ENCODE measurements at regions not wholly inside any gene's neighbourhood (a gene's known extent, or its start where the extent isn't known, plus 50 kb on each side); places are given as distances from the start of the nearest gene placed in this dataset.
A peak's percentile ranks its signal among the peaks of the same experiment; 100 is the strongest.
"Not testable (repeated sequence)": the region's sequence is repeated elsewhere in the genome, so short reads cannot be mapped to it uniquely, and the experiment has no call there.

DNA sequence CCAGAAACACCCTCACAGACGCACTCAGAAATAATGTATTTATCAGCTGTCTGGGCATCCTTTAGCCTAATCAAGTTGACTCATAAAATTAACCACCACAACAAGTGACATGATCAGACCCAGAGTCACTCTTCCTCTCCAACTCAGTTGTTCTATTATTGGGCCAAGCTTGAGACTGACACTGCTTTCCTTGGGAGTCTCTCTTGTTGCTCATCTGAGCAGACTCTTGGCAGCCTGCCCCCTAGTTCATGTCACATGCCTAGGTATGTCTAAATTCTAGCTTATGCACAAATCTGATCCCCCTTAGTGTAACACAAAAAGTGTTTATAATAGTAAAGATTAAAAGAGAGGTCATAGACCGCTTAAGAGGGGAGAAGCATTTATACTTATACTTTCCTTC lies 72.6 kb upstream of the ADAMTS3 start:
- Histone ChIP-seq H3K27ac (no peak overlapping the region), H3K9me3 (ENCODE audit: insufficient read depth, low read depth) (no peaks in the 10 kb centered on the region), H4K20me1 (ENCODE audit: insufficient read depth) (no peaks in the 10 kb centered on the region), H3K4me1 (replicated peaks; ENCODE audit: insufficient read depth) (no peaks in the 10 kb centered on the region), H3K4me2 (no peak overlapping the region), H3F3A (ENCODE audit: insufficient read depth, low read depth) (no peaks in the 10 kb centered on the region), H3K36me3 (ENCODE audit: low read depth) (no peaks in the 10 kb centered on the region), H3K9me2 (ENCODE audit: insufficient read depth) (no peaks in the 10 kb centered on the region), H3K27me3 (ENCODE audit: insufficient read depth, low read depth) (no peaks in the 10 kb centered on the region), H2AFZ (no peak overlapping the region), H3K79me2 (ENCODE audit: low read depth) (no peaks in the 10 kb centered on the region), H3K4me3 (no peak overlapping the region)
- CTCF ChIA-PET: no interaction called here
- no peak for TF ChIP-seq EZH2 (IDR thresholded peaks at IDR 0.05; ENCODE audit: low read depth)
- TF ChIP-seq, protein P1, sequence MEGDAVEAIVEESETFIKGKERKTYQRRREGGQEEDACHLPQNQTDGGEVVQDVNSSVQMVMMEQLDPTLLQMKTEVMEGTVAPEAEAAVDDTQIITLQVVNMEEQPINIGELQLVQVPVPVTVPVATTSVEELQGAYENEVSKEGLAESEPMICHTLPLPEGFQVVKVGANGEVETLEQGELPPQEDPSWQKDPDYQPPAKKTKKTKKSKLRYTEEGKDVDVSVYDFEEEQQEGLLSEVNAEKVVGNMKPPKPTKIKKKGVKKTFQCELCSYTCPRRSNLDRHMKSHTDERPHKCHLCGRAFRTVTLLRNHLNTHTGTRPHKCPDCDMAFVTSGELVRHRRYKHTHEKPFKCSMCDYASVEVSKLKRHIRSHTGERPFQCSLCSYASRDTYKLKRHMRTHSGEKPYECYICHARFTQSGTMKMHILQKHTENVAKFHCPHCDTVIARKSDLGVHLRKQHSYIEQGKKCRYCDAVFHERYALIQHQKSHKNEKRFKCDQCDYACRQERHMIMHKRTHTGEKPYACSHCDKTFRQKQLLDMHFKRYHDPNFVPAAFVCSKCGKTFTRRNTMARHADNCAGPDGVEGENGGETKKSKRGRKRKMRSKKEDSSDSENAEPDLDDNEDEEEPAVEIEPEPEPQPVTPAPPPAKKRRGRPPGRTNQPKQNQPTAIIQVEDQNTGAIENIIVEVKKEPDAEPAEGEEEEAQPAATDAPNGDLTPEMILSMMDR (conservative IDR thresholded peaks at IDR 0.05): no peak
- POLR2A ChIA-PET (ENCODE audit: unreplicated experiment): no interaction called here
- no peak for DNase-seq
- intact Hi-C loops (cut with micrococcal nuclease; ENCODE audit: unreplicated experiment): no loop called here
- BruUV-seq (replicated peaks): no TSS peak

GRCh38 chr4:72636866-72637265 lies 67.8 kb upstream of the ADAMTS3 start:
- intact Hi-C loops (cut with micrococcal nuclease; ENCODE audit: unreplicated experiment); CTCF ChIA-PET; H3K9me3 ChIP-seq (ENCODE audit: insufficient read depth, low read depth); H3K4me2 ChIP-seq; H3F3A ChIP-seq (ENCODE audit: insufficient read depth, low read depth); H3K36me3 ChIP-seq (ENCODE audit: low read depth); POLR2A ChIA-PET (ENCODE audit: unreplicated experiment); H3K4me3 ChIP-seq; BruUV-seq (replicated peaks); H3K9me2 ChIP-seq (ENCODE audit: insufficient read depth); H3K27me3 ChIP-seq (ENCODE audit: insufficient read depth, low read depth); H3K4me1 ChIP-seq (replicated peaks; ENCODE audit: insufficient read depth); DNase-seq; H3K79me2 ChIP-seq (ENCODE audit: low read depth); H3K27ac ChIP-seq; H2AFZ ChIP-seq; H4K20me1 ChIP-seq (ENCODE audit: insufficient read depth): not testable (repeated sequence)

GRCh38 chr4:72635931-72636330 lies 66.9 kb upstream of the ADAMTS3 start:
- POLR2A ChIA-PET (ENCODE audit: unreplicated experiment): not testable (repeated sequence)

GRCh38 chr4:72632253-72632652 lies 63.2 kb upstream of the ADAMTS3 start:
- not testable (repeated sequence) for BruUV-seq (replicated peaks); DNase-seq

More at GRCh38 chr4:72635931-72636330, 66.9 kb upstream of the ADAMTS3 start:
- H3K9me2 ChIP-seq (ENCODE audit: insufficient read depth); H4K20me1 ChIP-seq (ENCODE audit: insufficient read depth); H3F3A ChIP-seq (ENCODE audit: insufficient read depth, low read depth); H3K36me3 ChIP-seq (ENCODE audit: low read depth); CTCF ChIA-PET; H3K79me2 ChIP-seq (ENCODE audit: low read depth); H3K27ac ChIP-seq; intact Hi-C loops (cut with micrococcal nuclease; ENCODE audit: unreplicated experiment); H2AFZ ChIP-seq; H3K4me2 ChIP-seq; H3K4me1 ChIP-seq (replicated peaks; ENCODE audit: insufficient read depth); BruUV-seq (replicated peaks); H3K9me3 ChIP-seq (ENCODE audit: insufficient read depth, low read depth); DNase-seq; H3K4me3 ChIP-seq; H3K27me3 ChIP-seq (ENCODE audit: insufficient read depth, low read depth): not testable (repeated sequence)

DNA sequence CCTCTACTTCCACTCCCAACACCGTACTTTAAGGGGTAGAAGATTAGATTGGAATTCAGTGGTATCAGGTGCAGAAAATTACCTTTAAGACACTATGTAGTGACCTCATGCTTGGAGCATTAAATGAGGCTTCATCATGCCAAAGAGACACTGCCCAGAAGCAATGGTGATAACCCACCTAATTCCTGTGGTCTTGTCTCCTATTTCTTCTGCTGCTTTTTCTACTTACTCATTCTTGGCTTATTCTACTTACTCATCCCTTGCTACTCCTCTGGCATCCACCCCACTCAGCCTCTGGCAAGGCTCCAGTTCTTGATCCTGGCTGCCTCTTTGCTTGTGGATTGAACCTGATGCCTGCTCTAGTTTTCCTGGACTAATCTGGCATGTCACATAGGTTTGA lies 62.3 kb upstream of the ADAMTS3 start:
- H3K79me2 ChIP-seq (ENCODE audit: low read depth): no peaks in the 10 kb centered on the region
- no peaks in the 10 kb centered on the region for H3K9me3 ChIP-seq (ENCODE audit: insufficient read depth, low read depth)
- no peaks in the 10 kb centered on the region for H3K4me1 ChIP-seq (replicated peaks; ENCODE audit: insufficient read depth)
- H3K27me3 ChIP-seq (ENCODE audit: insufficient read depth, low read depth): no peaks in the 10 kb centered on the region
- no peak overlapping the region for H3K4me2 ChIP-seq
- POLR2A ChIA-PET (ENCODE audit: unreplicated experiment): no interaction called here
- no peaks in the 10 kb centered on the region for H4K20me1 ChIP-seq (ENCODE audit: insufficient read depth)
- H3K36me3 ChIP-seq (ENCODE audit: low read depth): no peaks in the 10 kb centered on the region
- BruUV-seq (replicated peaks): no TSS peak
- CTCF ChIA-PET: no interaction called here
- intact Hi-C loops (cut with micrococcal nuclease; ENCODE audit: unreplicated experiment): no loop called here
- H3K4me3 ChIP-seq: no peak overlapping the region
- no peaks in the 10 kb centered on the region for H3K9me2 ChIP-seq (ENCODE audit: insufficient read depth)
- H3F3A ChIP-seq (ENCODE audit: insufficient read depth, low read depth): no peaks in the 10 kb centered on the region
- TF ChIP-seq, protein P1 (conservative IDR thresholded peaks at IDR 0.05): no peak
- no peak for TF ChIP-seq EZH2 (IDR thresholded peaks at IDR 0.05; ENCODE audit: low read depth)
- no peak overlapping the region for H3K27ac ChIP-seq
- H2AFZ ChIP-seq: no peak overlapping the region
- peak in 1 of 2 experiments; percentile 57 for DNase-seq

More at GRCh38 chr4:72632253-72632652, 63.2 kb upstream of the ADAMTS3 start:
- H3K36me3 ChIP-seq (ENCODE audit: low read depth); H4K20me1 ChIP-seq (ENCODE audit: insufficient read depth); intact Hi-C loops (cut with micrococcal nuclease; ENCODE audit: unreplicated experiment); POLR2A ChIA-PET (ENCODE audit: unreplicated experiment); H3K4me1 ChIP-seq (replicated peaks; ENCODE audit: insufficient read depth); H2AFZ ChIP-seq; H3K79me2 ChIP-seq (ENCODE audit: low read depth); CTCF ChIA-PET; H3K27ac ChIP-seq; H3K9me2 ChIP-seq (ENCODE audit: insufficient read depth); H3K9me3 ChIP-seq (ENCODE audit: insufficient read depth, low read depth); H3K4me2 ChIP-seq; H3K4me3 ChIP-seq; H3F3A ChIP-seq (ENCODE audit: insufficient read depth, low read depth); H3K27me3 ChIP-seq (ENCODE audit: insufficient read depth, low read depth): not testable (repeated sequence)
